Embryonic facial prominence (tissue), 1 donor: ENCODE measurements at regions not wholly inside any gene's neighbourhood (a gene's known extent, or its start where the extent isn't known, plus 50 kb on each side); places are given as distances from the start of the nearest gene placed in this dataset.
"Not testable (repeated sequence)": the region's sequence is repeated elsewhere in the genome, so short reads cannot be mapped to it uniquely, and the experiment has no call there.

ENCODE experiments used
- DNase-seq: peaks from one replicate; pipeline ENCODE4 v3.0.0-alpha.2; 2016; ENCODE audit errors: extremely low spot score

- DNase-seq, result no peak
Measured at GRCh38 chr6:11409371-11409770, 128.2 kb upstream of the TMEM170B start.

GRCh38 chr6:11407414-11407813 is 130.1 kb upstream of the TMEM170B start:
- DNase-seq, result no peak

- no peak for DNase-seq
Measured at GRCh38 chr6:11404838-11405237, 132.7 kb upstream of the TMEM170B start.

GRCh38 chr6:11404081-11404480 is 133.5 kb upstream of the TMEM170B start:
- DNase-seq, result no peak

- no peak for DNase-seq
Measured at GRCh38 chr6:11403035-11403601, 134.4 kb upstream of the TMEM170B start.

GRCh38 chr6:11402581-11402980 is 135.0 kb upstream of the TMEM170B start:
- not testable (repeated sequence) for DNase-seq

- DNase-seq, result not testable (repeated sequence)
Measured at GRCh38 chr6:11401954-11402353, 135.6 kb upstream of the TMEM170B start.

- DNase-seq, result no peak
Measured at GRCh38 chr6:11398451-11399326, 138.9 kb upstream of the TMEM170B start.

- DNase-seq, result no peak
Measured at GRCh38 chr6:11397622-11398450, 139.7 kb upstream of the TMEM170B start.

- no peak for DNase-seq
Measured at GRCh38 chr6:11396860-11397259, 140.7 kb upstream of the TMEM170B start.

GRCh38 chr6:11393713-11394627 is 143.6 kb upstream of the TMEM170B start:
- no peak for DNase-seq

- no peak for DNase-seq
Measured at GRCh38 chr6:11392778-11393507, 144.6 kb upstream of the TMEM170B start.

GRCh38 chr6:11391934-11392777 is 145.4 kb upstream of the TMEM170B start:
- no peak for DNase-seq

GRCh38 chr6:11389977-11390376 is 147.6 kb upstream of the TMEM170B start:
- no peak for DNase-seq

- DNase-seq, result no peak
Measured at GRCh38 chr6:11388983-11389944, 148.3 kb upstream of the TMEM170B start.

GRCh38 chr6:11387707-11388430 is 149.7 kb upstream of the TMEM170B start:
- no peak for DNase-seq

GRCh38 chr6:11386726-11387125 is 150.8 kb upstream of the TMEM170B start:
- no peak for DNase-seq

GRCh38 chr6:11386323-11386722 is 151.2 kb upstream of the TMEM170B start:
- DNase-seq, result no peak
